ENCODE measurements at regions not wholly inside any gene's neighbourhood (a gene's known extent, or its start where the extent isn't known, plus 50 kb on each side); places are given as distances from the start of the nearest gene placed in this dataset.

- no peak for DNase-seq
- H3K27me3 ChIP-seq: no peaks in the 10 kb centered on the region
- peaks cover 2 to 10% (median 3%) of the 10 kb centered on the region in 3 donors for H3K9me3 ChIP-seq
- no peak overlapping the region for H3K4me3 ChIP-seq
- intact Hi-C loops (cut with DNase I; ENCODE audit: low total_unique reads): no loop called here
- no peaks in the 10 kb centered on the region for H3K4me1 ChIP-seq
- TF ChIP-seq CTCF (IDR thresholded peaks at IDR 0.05): no peak
- no peaks in the 10 kb centered on the region for H3K36me3 ChIP-seq
- H3K27ac ChIP-seq: no peak overlapping the region
Observed at GRCh38 chr12:34626363-34627157, 604.3 kb downstream of the ALG10 start.

Data from tibial artery (tissue), 4 donors.